HepG2 (cell line): ENCODE measurements at regions not wholly inside any gene's neighbourhood (a gene's known extent, or its start where the extent isn't known, plus 50 kb on each side); places are given as distances from the start of the nearest gene placed in this dataset.

Experiments used
- ATAC-seq: fragments of 200-7000 bp; cut with Tn5 transposase; 3 replicates; pipeline ENCODE4 v1.9.1; 2020; ENCODE audit warnings: mild to moderate bottlenecking, moderate library complexity
- BruUV-seq: library from RNA; stranded (reverse); fragments of 400-500 nt; replicated peaks from 2 replicates; lab custom pipeline; 2021; lab: Mats Ljungman, UMichigan
- CTCF ChIA-PET: fragments of 300-600 bp; formaldehyde crosslinking; extraction: SDS; loops from one replicate; lab custom pipeline; 2021; ENCODE audit warnings: low total read pairs, inconsistent platforms, low intra/inter-chr PET ratio; lab: Yijun Ruan, JAX
- POLR2A ChIA-PET: fragments of 350-600 bp; sonication (Branson Sonifier 250); formaldehyde crosslinking; loops from one replicate; lab custom pipeline; 2020; ENCODE audit warnings: antibody characterized with exemption, inconsistent platforms; lab: Yijun Ruan, JAX
- DNase-seq: peaks from one replicate; pipeline ENCODE4 v3.0.0-alpha.2; 2015; ENCODE audit warnings: low spot score
- FAIRE-seq: peaks from 3 replicates; lab custom pipeline; 2011; peaks lifted over from hg19 to GRCh38; lab: Jason Lieb, UNC
- H2AFZ ChIP-seq: one replicate; pipeline ENCODE4 v1.6.1; 2011; ENCODE audit warnings: low read length, inconsistent platforms
- H3K27ac ChIP-seq: fragments of 300-600 bp; 3 replicates; pipeline ENCODE4 v1.8.0; 2011; ENCODE audit warnings: mixed run types, mild to moderate bottlenecking, mixed read lengths, low read length, inconsistent platforms; ENCODE audit not compliant: insufficient read depth; ENCODE audit errors: extremely low read length
- H3K27me3 ChIP-seq, 2 experiments: fragments of 200-600 bp in 1 of 2; 2 replicates in 1 of 2; 3 replicates in 1 of 2; pipeline versions ENCODE4 v1.6.0 to v1.8.0; 2011; ENCODE audit warnings: low read length in 2 of 2, mild to moderate bottlenecking in 2 of 2, moderate library complexity in 2 of 2, inconsistent platforms in 1 of 2; ENCODE audit not compliant: insufficient read depth in 2 of 2, control insufficient read depth in 1 of 2
- H3K36me3 ChIP-seq, 2 experiments: fragments of 200-600 bp in 1 of 2; replicated peaks in 1 of 2; 2 replicates in 1 of 2; 3 replicates in 1 of 2; pipeline versions ENCODE4 v1.5.1 to v1.8.0; 2011; ENCODE audit warnings: low read length in 2 of 2, inconsistent platforms in 1 of 2; ENCODE audit not compliant: insufficient read depth in 2 of 2, control insufficient read depth in 1 of 2
- H3K4me1 ChIP-seq: 2 replicates; pipeline ENCODE4 v1.5.1; 2012; ENCODE audit warnings: low read length, inconsistent platforms; ENCODE audit not compliant: insufficient read depth
- H3K4me2 ChIP-seq: 2 replicates; pipeline ENCODE4 v1.6.0; 2011; ENCODE audit warnings: low read depth, low read length, inconsistent platforms
- H3K4me3 ChIP-seq, 3 experiments: fragments of 200-600 bp in 1 of 3; sonication (generic), shearing (Covaris generic) in 1 of 3; replicated peaks in 1 of 3; 2 replicates each; pipeline ENCODE4 v1.5.1; 2011 to 2016; ENCODE audit warnings: low read length in 3 of 3, inconsistent platforms in 2 of 3, low read depth in 2 of 3, mild to moderate bottlenecking in 2 of 3, control low read depth in 1 of 3, mixed read lengths in 1 of 3; ENCODE audit not compliant: insufficient read depth in 1 of 3
- H3K79me2 ChIP-seq: one replicate; pipeline ENCODE4 v1.6.1; 2011; ENCODE audit warnings: low read length, inconsistent platforms; ENCODE audit not compliant: insufficient read depth
- H3K9ac ChIP-seq: 2 replicates; pipeline ENCODE4 v1.6.0; 2011; ENCODE audit warnings: mild to moderate bottlenecking, low read depth, low read length, inconsistent platforms; ENCODE audit not compliant: insufficient read depth
- H3K9me3 ChIP-seq: 2 replicates; pipeline ENCODE4 v1.5.1; 2012; ENCODE audit warnings: mild to moderate bottlenecking, low read length
- H4K20me1 ChIP-seq: 2 replicates; pipeline ENCODE4 v1.6.0; 2011; ENCODE audit warnings: inconsistent platforms, mild to moderate bottlenecking, low read length, moderate library complexity; ENCODE audit not compliant: insufficient read depth
- CAMTA2 ChIP-seq: sonication (generic); formaldehyde crosslinking; IDR thresholded peaks from 2 replicates; pipeline ENCODE4 v1.4.0; 2020; ENCODE audit warnings: mild to moderate bottlenecking, missing genetic modification reagents, borderline replicate concordance
- CREM ChIP-seq, 2 experiments: sonication (generic) in 1 of 2; formaldehyde crosslinking in 1 of 2; IDR thresholded peaks; 2 replicates each; pipeline versions ENCODE4 v1.4.0 to v1.6.1; 2016 to 2020; ENCODE audit warnings: antibody characterized with exemption in 1 of 2, mild to moderate bottlenecking in 1 of 2, missing genetic modification reagents in 1 of 2
- EHMT2 ChIP-seq: fragments of 200-600 bp; sonication (generic); IDR thresholded peaks from 2 replicates; pipeline ENCODE4 v1.7.0; 2017; ENCODE audit warnings: antibody characterized with exemption, low read depth, low read length, borderline replicate concordance
- EZH2 ChIP-seq: conservative IDR thresholded peaks from 2 replicates; pipeline ENCODE4 v1.6.1; 2012; ENCODE audit warnings: mild to moderate bottlenecking, low read depth, low read length, moderate library complexity
- MAFF ChIP-seq: IDR thresholded peaks from 2 replicates; pipeline ENCODE4 v1.6.1; 2011; ENCODE audit warnings: low read depth, low read length, improper control_type of control experiment
- MAFK ChIP-seq, 2 experiments: IDR thresholded peaks in 1 of 2; conservative IDR thresholded peaks in 1 of 2; 2 replicates each; pipeline ENCODE4 v1.6.1; 2011; ENCODE audit warnings: improper control_type of control experiment in 2 of 2, low read length in 2 of 2
- MBD4 ChIP-seq: IDR thresholded peaks from 2 replicates; pipeline ENCODE4 v1.6.1; 2012; ENCODE audit warnings: low read length, inconsistent platforms, borderline replicate concordance
- NBN ChIP-seq: fragments of 450-650 bp; conservative IDR thresholded peaks from 2 replicates; pipeline ENCODE4 v1.6.1; 2017
- NFATC3 ChIP-seq: sonication (generic); formaldehyde crosslinking; IDR thresholded peaks from 2 replicates; pipeline ENCODE4 v1.5.1; 2020; ENCODE audit warnings: mild to moderate bottlenecking, missing genetic modification reagents
- REL ChIP-seq: sonication (generic); formaldehyde crosslinking; conservative IDR thresholded peaks from 2 replicates; pipeline ENCODE4 v1.8.0; 2022; ENCODE audit warnings: mild to moderate bottlenecking, missing genetic modification reagents, moderate library complexity
- TFAP4 ChIP-seq: sonication (generic); IDR thresholded peaks from 2 replicates; pipeline ENCODE4 v1.6.1; 2016; ENCODE audit warnings: low read depth, borderline replicate concordance
- TFDP1 ChIP-seq: IDR thresholded peaks from 2 replicates; pipeline ENCODE4 v1.6.1; 2016; ENCODE audit warnings: missing compliant biosample characterization, missing genetic modification reagents, borderline replicate concordance
- YEATS4 ChIP-seq: sonication (generic); formaldehyde crosslinking; IDR thresholded peaks from 2 replicates; pipeline ENCODE4 v1.4.0; 2020; ENCODE audit warnings: missing genetic modification reagents, borderline replicate concordance
- ZNF124 ChIP-seq: sonication (generic); formaldehyde crosslinking; IDR thresholded peaks from 2 replicates; pipeline ENCODE4 v1.4.0; 2020; ENCODE audit warnings: missing genetic modification reagents
- ZNF350 ChIP-seq: sonication (generic); formaldehyde crosslinking; IDR thresholded peaks from 2 replicates; pipeline ENCODE4 v1.4.0; 2020; ENCODE audit warnings: mild to moderate bottlenecking, low read depth, missing genetic modification reagents, borderline replicate concordance
- ZNF530 ChIP-seq: sonication (generic); formaldehyde crosslinking; IDR thresholded peaks from 2 replicates; pipeline ENCODE4 v1.5.0; 2020; ENCODE audit warnings: low read depth, mild to moderate bottlenecking, missing genetic modification reagents
- WGBS: methylation state at CpG from one replicate; pipeline ENCODE4 v1.1.6; 2017; ENCODE audit warnings: low lambda C conversion rate; 5-methylcytosine and 5-hydroxymethylcytosine counted together
- in situ Hi-C: cut with HindIII; loops from 2 replicates; pipeline ENCODE4 v1.10.0; 2017; ENCODE audit warnings: low pct_unique_long_range_greater_than_20kb; ENCODE audit not compliant: extremely low pct_ligation_motif_present
- intact Hi-C: fragments of 100-400 bp; cut with micrococcal nuclease; formaldehyde crosslinking; loops from one replicate; pipeline ENCODE4 v1.10.0; 2022; ENCODE audit not compliant: unreplicated experiment
- TF ChIP-seq, protein P1 (sequence below): sonication (generic); formaldehyde crosslinking; IDR thresholded peaks from 2 replicates; pipeline ENCODE4 v1.4.0; 2020; ENCODE audit warnings: mild to moderate bottlenecking, low read depth, missing genetic modification reagents

DNA sequence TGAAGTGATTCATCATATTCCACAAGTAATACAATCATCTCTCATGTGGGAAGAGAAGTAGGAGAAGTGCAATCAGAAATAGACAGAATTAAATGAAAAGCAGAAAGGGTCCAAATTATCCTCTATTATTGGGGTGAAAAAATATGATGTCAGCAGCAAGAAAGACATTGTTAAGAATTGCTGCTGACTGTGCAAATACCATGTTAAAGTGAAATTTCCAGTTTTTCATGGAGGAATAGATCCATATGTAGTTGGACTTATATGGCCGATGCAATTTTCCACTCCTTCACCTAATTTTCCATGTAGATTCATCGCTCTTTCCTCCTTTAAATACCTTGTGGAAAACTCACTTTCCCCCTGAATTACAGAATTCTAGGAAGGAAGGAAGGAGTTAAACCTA, 819.8 kb downstream of the GATA3 start:
- TF ChIP-seq TFAP4 (no peak), ZNF530 (no peak), MAFK (conservative IDR thresholded peaks at IDR 0.05 in 1 of 2, IDR thresholded peaks at IDR 0.05 in 1 of 2; ENCODE audit: low read length in 2 of 2) (peak; percentile 72 to 89; a peak in 3 of 4 replicates), MAFF (peak; percentile 88)
- intact Hi-C loops: no loop called here
- no peaks in the 10 kb centered on the region for H3K36me3 ChIP-seq
- no peak overlapping the region for H3K4me3 ChIP-seq
- H2AFZ ChIP-seq: no peak overlapping the region
- H3K27ac ChIP-seq: no peak overlapping the region
- H3K4me1 ChIP-seq: no peaks in the 10 kb centered on the region
- in situ Hi-C loops: no loop called here
- H4K20me1 ChIP-seq: no peaks in the 10 kb centered on the region
- 3% methylated on average over 2 of the region's 2 CpGs for WGBS
- ChIA-PET CTCF (no interaction called here), POLR2A (no interaction called here)
- ATAC-seq (no peak), DNase-seq (no peak), FAIRE-seq (no peak)
- no peaks in the 10 kb centered on the region for H3K27me3 ChIP-seq
- no peak overlapping the region for H3K9ac ChIP-seq
- H3K9me3 ChIP-seq: no peaks in the 10 kb centered on the region
- H3K79me2 ChIP-seq: no peaks in the 10 kb centered on the region
- no peak overlapping the region for H3K4me2 ChIP-seq
- no TSS peak for BruUV-seq

DNA sequence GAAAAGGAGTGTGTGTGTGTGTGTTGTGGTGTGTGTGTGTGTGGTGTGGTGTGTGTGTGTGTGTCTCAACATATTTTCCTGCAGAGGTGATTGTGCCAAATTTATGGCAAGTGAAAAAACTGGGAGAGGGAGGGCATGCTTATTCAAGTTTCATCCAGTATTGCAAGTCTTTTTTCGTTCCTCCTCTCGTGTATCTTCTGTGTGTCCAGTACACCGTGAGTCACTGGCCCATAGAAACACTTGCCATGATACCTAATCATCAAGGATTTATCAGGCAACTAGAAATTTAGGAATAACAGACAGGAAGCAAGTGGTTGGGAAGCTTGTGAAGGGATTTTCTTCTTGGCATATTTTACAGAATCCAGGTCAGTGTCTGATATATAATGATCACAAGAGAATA, 820.5 kb downstream of the GATA3 start:
- H3K27ac ChIP-seq: no peak overlapping the region
- ATAC-seq (no peak), DNase-seq (no peak), FAIRE-seq (no peak)
- 0% methylated on average over 3 of the region's 3 CpGs for WGBS
- no peak overlapping the region for H3K4me3 ChIP-seq
- H2AFZ ChIP-seq: no peak overlapping the region
- H3K27me3 ChIP-seq: no peaks in the 10 kb centered on the region
- H3K9me3 ChIP-seq: no peaks in the 10 kb centered on the region
- H3K4me2 ChIP-seq: no peak overlapping the region
- POLR2A ChIA-PET: no interaction called here
- in situ Hi-C loops (no loop called here), intact Hi-C loops (no loop called here)
- H3K79me2 ChIP-seq: no peaks in the 10 kb centered on the region
- BruUV-seq: no TSS peak
- H3K9ac ChIP-seq: no peak overlapping the region
- no peaks in the 10 kb centered on the region for H4K20me1 ChIP-seq
- no peaks in the 10 kb centered on the region for H3K4me1 ChIP-seq
- CTCF ChIA-PET: no interaction called here
- H3K36me3 ChIP-seq: no peaks in the 10 kb centered on the region
- TF ChIP-seq CAMTA2 (CRISPR knock-in tag) (no peak), EZH2 (no peak), EHMT2 (no peak), CREM (IDR thresholded peaks at IDR 0.05) (no peak), CREM (CRISPR knock-in tag; IDR thresholded peaks at IDR 0.05) (no peak), MBD4 (no peak), NBN (no peak), NFATC3 (no peak), REL (CRISPR knock-in tag) (no peak), YEATS4 (CRISPR knock-in tag) (no peak), ZNF124 (CRISPR knock-in tag) (no peak), ZNF350 (no peak), TFDP1 (CRISPR knock-in tag) (no peak)
- TF ChIP-seq, protein P1, sequence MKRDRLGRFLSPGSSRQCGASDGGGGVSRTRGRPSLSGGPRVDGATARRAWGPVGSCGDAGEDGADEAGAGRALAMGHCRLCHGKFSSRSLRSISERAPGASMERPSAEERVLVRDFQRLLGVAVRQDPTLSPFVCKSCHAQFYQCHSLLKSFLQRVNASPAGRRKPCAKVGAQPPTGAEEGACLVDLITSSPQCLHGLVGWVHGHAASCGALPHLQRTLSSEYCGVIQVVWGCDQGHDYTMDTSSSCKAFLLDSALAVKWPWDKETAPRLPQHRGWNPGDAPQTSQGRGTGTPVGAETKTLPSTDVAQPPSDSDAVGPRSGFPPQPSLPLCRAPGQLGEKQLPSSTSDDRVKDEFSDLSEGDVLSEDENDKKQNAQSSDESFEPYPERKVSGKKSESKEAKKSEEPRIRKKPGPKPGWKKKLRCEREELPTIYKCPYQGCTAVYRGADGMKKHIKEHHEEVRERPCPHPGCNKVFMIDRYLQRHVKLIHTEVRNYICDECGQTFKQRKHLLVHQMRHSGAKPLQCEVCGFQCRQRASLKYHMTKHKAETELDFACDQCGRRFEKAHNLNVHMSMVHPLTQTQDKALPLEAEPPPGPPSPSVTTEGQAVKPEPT (CRISPR knock-in tag): no peak
